SK-N-DZ (cell line): ENCODE measurements at regions not wholly inside any gene's neighbourhood (a gene's known extent, or its start where the extent isn't known, plus 50 kb on each side); places are given as distances from the start of the nearest gene placed in this dataset.
"Not testable (repeated sequence)": the region's sequence is repeated elsewhere in the genome, so short reads cannot be mapped to it uniquely, and the experiment has no call there.

ENCODE experiments used
- DNase-seq: peaks from one replicate; pipeline ENCODE4 v3.0.0-alpha.2; 2015; ENCODE audit warnings: low spot score

GRCh38 chr12:105876396-105876927 is 262.3 kb downstream of the NUAK1 start:
- no peak for DNase-seq

GRCh38 chr12:105878964-105879363 is 259.8 kb downstream of the NUAK1 start:
- DNase-seq = no peak

GRCh38 chr12:105880824-105881388 is 257.8 kb downstream of the NUAK1 start:
- DNase-seq = no peak

DNA sequence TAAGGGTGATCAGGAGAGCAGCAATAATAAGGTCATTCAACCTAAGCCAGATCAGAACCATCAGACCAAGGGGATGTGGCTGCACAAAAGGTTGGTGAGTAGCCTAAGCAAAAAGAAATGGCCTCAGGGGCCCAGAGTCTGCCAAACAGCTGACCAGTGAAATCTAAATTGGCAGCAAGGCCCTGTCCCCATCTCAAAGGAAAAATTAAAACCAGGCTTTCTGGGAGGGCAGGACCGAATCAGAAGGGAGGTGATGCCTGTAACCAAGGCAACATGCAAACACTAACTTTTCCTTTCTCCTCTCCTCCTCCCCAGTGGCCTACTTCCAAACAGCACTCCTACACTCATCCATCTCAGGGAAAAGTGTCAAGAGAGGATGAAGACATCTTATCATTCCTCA is 256.4 kb downstream of the NUAK1 start:
- DNase-seq = no peak

- no peak for DNase-seq
Observed at GRCh38 chr12:105887131-105887530, 251.6 kb downstream of the NUAK1 start.

DNA sequence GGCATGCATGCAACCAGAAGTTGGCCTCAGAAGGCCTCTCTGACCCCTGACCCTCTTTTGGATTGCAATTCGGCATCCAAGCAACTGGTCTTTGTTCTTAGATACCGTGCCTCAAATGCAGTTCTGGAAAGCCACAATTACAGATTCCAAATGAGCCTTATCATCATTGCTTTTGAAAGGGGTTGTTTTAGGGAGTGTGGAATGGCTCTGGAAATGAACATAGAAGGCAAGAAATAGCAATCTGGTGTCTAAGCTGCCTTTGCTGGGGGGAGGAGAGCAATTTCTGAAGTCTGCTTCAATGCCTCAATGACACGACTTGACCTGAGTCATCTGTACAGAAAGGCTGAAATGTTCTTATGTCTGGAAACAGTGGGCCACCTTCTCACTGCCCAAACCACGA is 250.1 kb downstream of the NUAK1 start:
- no peak for DNase-seq

- peak; percentile 11 for DNase-seq
Observed at GRCh38 chr12:105892362-105892910, 246.3 kb downstream of the NUAK1 start.

- DNase-seq = not testable (repeated sequence)
Observed at GRCh38 chr12:105895197-105895832, 243.4 kb downstream of the NUAK1 start.

- no peak for DNase-seq
Observed at GRCh38 chr12:105897311-105897725, 241.4 kb downstream of the NUAK1 start.

DNA sequence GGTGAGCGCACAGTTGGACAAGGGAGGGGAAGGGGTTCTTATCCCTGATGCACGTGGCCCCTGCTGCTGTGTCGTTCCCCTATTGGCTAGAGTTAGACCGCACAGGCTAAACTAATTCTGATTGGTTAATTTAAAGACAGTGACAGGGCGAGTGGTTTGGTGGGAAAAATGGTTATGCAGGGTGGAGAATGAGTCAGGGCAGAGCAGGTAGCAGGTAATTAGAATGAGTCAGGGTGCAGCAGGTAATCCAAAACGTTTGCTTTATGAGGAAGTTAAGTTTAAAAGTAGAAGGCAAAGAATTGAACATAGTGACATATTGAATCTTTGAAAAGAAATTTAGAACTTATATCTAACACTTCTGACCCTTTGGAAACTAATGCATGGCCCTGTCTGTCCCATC is 240.5 kb downstream of the NUAK1 start:
- DNase-seq = not testable (repeated sequence)

GRCh38 chr12:105899589-105899988 is 239.2 kb downstream of the NUAK1 start:
- DNase-seq = no peak

DNA sequence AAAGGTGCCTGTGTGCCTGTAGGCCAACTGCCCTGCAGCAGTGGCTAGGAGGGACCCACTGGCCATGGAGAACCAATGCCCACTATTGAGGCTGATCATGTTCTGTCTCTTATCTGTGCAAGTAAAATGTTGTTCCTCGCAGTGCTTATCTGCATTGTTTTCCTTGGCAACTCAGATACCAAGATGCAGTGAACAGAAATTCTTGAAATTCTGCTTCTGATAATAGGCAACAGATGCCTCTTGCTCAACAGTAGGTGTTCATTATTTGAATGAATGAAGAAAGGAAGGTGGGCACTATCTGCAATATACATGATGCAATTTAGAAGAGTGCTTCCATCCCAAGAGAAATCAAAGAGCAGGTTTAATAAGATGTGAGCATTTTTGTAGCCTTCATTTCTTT is 232.2 kb downstream of the NUAK1 start:
- DNase-seq = no peak

DNA sequence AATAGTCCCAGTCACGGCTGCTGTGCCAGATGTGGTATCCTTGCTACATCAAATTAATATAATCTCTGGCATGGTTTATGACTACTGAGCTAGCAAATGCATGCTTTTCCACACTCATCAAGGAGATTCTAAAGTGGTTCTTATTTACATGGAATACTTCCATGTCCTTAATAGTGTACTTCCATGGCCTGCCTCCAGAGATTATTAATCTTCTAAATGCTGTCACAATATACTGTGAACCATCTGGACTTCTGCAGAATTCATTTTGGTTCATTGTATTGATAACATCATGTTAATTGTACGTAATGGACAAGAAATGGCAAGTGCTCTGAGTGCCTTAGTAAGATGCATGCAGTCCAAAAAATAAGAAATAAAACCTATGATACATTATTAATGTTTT is 230.8 kb downstream of the NUAK1 start:
- peak; percentile 49 for DNase-seq

- no peak for DNase-seq
Observed at GRCh38 chr12:105910030-105910429, 228.7 kb downstream of the NUAK1 start.

- no peak for DNase-seq
Observed at GRCh38 chr12:105911966-105912365, 226.8 kb downstream of the NUAK1 start.

DNA sequence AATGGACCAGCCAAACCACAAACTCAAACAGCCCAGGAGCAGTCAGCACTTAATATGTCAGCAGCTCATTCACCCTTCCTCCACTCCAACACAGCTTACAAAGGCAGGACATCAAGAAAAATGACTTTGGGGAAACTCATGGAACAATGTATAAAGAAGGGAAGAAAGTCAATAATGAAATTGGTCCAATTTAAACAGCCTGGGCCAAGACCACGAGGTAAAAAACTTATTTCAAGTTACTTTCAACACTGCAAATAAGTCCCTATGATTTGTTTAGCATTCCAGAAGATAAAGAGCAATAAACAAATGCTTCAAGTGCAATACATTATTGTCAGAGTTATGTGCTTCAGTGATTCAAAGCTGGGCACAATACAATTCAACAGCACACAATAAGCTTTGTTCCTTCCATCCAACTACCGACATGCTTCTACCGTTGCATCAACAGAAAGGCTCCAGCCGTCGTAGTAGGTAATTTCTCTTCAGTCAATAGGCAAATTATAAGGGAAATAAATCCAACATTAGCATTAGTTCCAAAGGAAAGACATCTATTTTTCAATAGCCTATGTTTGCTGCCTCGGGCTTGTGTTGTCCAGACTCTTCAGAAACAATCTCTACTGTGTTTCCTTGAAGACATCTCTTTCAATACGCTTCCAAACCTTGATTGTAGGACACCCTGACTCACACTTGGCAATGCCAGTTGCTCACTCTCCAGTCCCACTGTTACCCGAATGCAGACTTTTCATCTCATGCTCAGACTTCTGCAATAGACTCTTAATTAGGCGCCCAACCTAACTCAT is 225.7 kb downstream of the NUAK1 start:
- no peak for DNase-seq

DNA sequence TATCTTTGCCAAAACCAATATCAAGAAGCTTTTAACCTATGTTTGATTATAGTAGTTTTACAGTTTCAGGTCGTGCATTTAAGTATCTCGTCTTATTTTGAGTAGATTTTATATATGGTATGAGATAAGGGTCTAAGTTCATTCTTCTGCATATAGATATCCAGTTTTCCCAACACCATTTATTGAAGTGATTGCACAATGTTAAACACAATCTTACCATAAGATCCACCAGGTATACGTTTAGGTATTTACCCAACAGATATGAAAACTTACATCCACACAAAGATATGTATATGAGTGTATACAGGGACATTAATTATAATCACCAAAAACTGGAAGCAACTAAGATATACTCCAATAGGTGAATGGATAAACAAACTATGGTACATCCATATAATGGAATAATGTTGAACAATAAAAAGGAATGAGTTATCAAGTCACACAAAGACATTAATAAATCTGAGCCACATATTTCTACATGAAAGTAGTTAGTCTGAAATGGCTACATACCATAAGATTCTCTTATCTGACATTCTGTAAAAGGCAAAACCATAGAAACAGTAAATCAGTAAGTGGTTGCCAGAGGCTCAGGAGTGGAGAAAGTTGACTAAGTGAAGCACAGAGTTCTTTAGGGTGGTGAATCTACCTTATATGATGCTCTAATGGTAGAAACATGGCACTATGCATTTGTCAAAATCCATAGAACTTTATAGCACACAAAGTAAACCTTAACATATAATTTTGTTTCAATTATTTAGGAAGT is 222.6 kb downstream of the NUAK1 start:
- no peak for DNase-seq

GRCh38 chr12:105916760-105917039 is 222.1 kb downstream of the NUAK1 start:
- DNase-seq = no peak

- peak; percentile 82 for DNase-seq
Observed at GRCh38 chr12:105920161-105920684, 218.5 kb downstream of the NUAK1 start.

- DNase-seq = no peak
Observed at GRCh38 chr12:105921055-105921454, 217.7 kb downstream of the NUAK1 start.

GRCh38 chr12:105921872-105922669 is 216.7 kb downstream of the NUAK1 start:
- no peak for DNase-seq
